ENCODE measurements at regions not wholly inside any gene's neighbourhood (a gene's known extent, or its start where the extent isn't known, plus 50 kb on each side); places are given as distances from the start of the nearest gene placed in this dataset.

GRCh38 chr7:88357781-88358525 is 51.3 kb upstream of the STEAP4 start:
- DNase-seq (ENCODE audit: low read depth in 2 of 2): no peak
- H2AFZ ChIP-seq (ENCODE audit: low read length): no peak overlapping the region
- no peak overlapping the region for H3K9ac ChIP-seq (ENCODE audit: insufficient read depth, low read length)
- TF ChIP-seq CTCF (conservative IDR thresholded peaks at IDR 0.05 in 1 of 2, IDR thresholded peaks at IDR 0.05 in 1 of 2; ENCODE audit: low read depth in 1 of 2, low read length in 2 of 2): peak; percentile 31 to 43
- no peak for TF ChIP-seq EZH2 (IDR thresholded peaks at IDR 0.05; ENCODE audit: low read length, missing control alignments)
- H3K4me3 ChIP-seq (replicated peaks in 1 of 4; ENCODE audit: control extremely low read depth in 1 of 4, insufficient read depth in 1 of 4, low read depth in 3 of 4, low read length in 4 of 4): no peak overlapping the region
- H4K20me1 ChIP-seq (ENCODE audit: control insufficient read depth, extremely low read depth, insufficient read depth, low read length): no peaks in the 10 kb centered on the region
- H3K79me2 ChIP-seq (ENCODE audit: control insufficient read depth, insufficient read depth, low read length): no peaks in the 10 kb centered on the region
- H3K27me3 ChIP-seq (ENCODE audit: control insufficient read depth, insufficient read depth, low read length): no peaks in the 10 kb centered on the region
- H3K36me3 ChIP-seq (ENCODE audit: control insufficient read depth, insufficient read depth, low read length): no peaks in the 10 kb centered on the region
- H3K4me2 ChIP-seq (ENCODE audit: extremely low read depth, insufficient read depth, low read length): no peak overlapping the region
- no peaks in the 10 kb centered on the region for H3K9me3 ChIP-seq (ENCODE audit: control insufficient read depth, insufficient read depth, low read depth, low read length)
- H3K4me1 ChIP-seq (ENCODE audit: control insufficient read depth, extremely low read depth, insufficient read depth, low read length): no peaks in the 10 kb centered on the region
- H3K27ac ChIP-seq (ENCODE audit: insufficient read depth, low read length): no peak overlapping the region

GRCh38 chr7:88357294-88357693 is 50.6 kb upstream of the STEAP4 start:
- Histone ChIP-seq H4K20me1 (ENCODE audit: control insufficient read depth, extremely low read depth, insufficient read depth, low read length) (no peaks in the 10 kb centered on the region), H3K4me3 (replicated peaks in 1 of 4; ENCODE audit: control extremely low read depth in 1 of 4, insufficient read depth in 1 of 4, low read depth in 3 of 4, low read length in 4 of 4) (no peak overlapping the region), H3K4me1 (ENCODE audit: control insufficient read depth, extremely low read depth, insufficient read depth, low read length) (no peaks in the 10 kb centered on the region), H3K4me2 (ENCODE audit: extremely low read depth, insufficient read depth, low read length) (no peak overlapping the region), H3K27me3 (ENCODE audit: control insufficient read depth, insufficient read depth, low read length) (no peaks in the 10 kb centered on the region), H3K9ac (ENCODE audit: insufficient read depth, low read length) (no peak overlapping the region), H3K27ac (ENCODE audit: insufficient read depth, low read length) (no peak overlapping the region), H3K79me2 (ENCODE audit: control insufficient read depth, insufficient read depth, low read length) (no peaks in the 10 kb centered on the region), H2AFZ (ENCODE audit: low read length) (no peak overlapping the region), H3K9me3 (ENCODE audit: control insufficient read depth, insufficient read depth, low read depth, low read length) (no peaks in the 10 kb centered on the region), H3K36me3 (ENCODE audit: control insufficient read depth, insufficient read depth, low read length) (no peaks in the 10 kb centered on the region)
- TF ChIP-seq EZH2 (IDR thresholded peaks at IDR 0.05; ENCODE audit: low read length, missing control alignments) (no peak), CTCF (conservative IDR thresholded peaks at IDR 0.05 in 1 of 2, IDR thresholded peaks at IDR 0.05 in 1 of 2; ENCODE audit: low read depth in 1 of 2, low read length in 2 of 2) (peak; percentile 4 to 15)
- peak; percentile 2 to 11 for DNase-seq (ENCODE audit: low read depth in 2 of 2)

Data from fibroblast of lung (primary cell).